Sigmoid colon (tissue), 4 donors: ENCODE measurements at regions not wholly inside any gene's neighbourhood (a gene's known extent, or its start where the extent isn't known, plus 50 kb on each side); places are given as distances from the start of the nearest gene placed in this dataset.

Source experiments
- EP300 ChIP-seq, 4 donors: sonication (generic); formaldehyde crosslinking; IDR thresholded peaks; one replicate each; pipeline ENCODE4 v1.6.1; 2017; ENCODE audit warnings: antibody characterized with exemption in 4 of 4
- POLR2A ChIP-seq, 2 donors: fragments of 450-650 bp; IDR thresholded peaks; one replicate each; pipeline ENCODE4 v1.6.1; 2016; ENCODE audit warnings: antibody characterized with exemption in 2 of 2, mild to moderate bottlenecking in 2 of 2, moderate library complexity in 2 of 2
- POLR2AphosphoS5 ChIP-seq, 4 donors: sonication (generic); formaldehyde crosslinking; IDR thresholded peaks; one replicate each; pipeline ENCODE4 v1.6.1; 2017; ENCODE audit warnings: antibody characterized with exemption in 4 of 4
- TF ChIP-seq, protein P1 (sequence below), 4 experiments: fragments of 450-650 bp in 3 of 4; fragments of 200-600 bp in 1 of 4; IDR thresholded peaks; one replicate each; pipeline ENCODE4 v1.5.1; 2016 to 2019; ENCODE audit warnings: antibody characterized with exemption in 4 of 4, mild to moderate bottlenecking in 3 of 4, moderate library complexity in 2 of 4

DNA sequence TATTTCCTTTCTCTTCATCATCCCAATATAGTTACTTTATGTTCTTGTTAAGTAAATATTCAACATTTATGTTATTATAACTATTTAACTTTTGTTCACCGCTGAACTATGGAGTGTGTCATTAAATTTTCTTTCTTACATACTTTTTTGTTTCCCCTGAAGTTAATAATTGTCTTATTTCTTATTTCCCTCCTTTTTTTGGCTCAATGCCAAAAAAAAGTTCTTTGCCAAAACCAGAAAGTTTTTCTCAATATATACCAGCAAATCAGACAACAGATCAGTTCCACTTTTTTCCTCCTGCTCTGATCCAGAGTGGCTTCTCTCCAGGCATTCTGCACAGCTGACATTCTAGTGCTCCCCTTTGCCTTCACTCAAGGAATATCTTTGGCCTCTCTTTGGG, 187.0 kb upstream of the PPARGC1A start:
- TF ChIP-seq POLR2AphosphoS5 (IDR thresholded peaks at IDR 0.05) (no peak), EP300 (IDR thresholded peaks at IDR 0.05) (no peak), POLR2A (IDR thresholded peaks at IDR 0.05) (no peak)
- TF ChIP-seq, protein P1, sequence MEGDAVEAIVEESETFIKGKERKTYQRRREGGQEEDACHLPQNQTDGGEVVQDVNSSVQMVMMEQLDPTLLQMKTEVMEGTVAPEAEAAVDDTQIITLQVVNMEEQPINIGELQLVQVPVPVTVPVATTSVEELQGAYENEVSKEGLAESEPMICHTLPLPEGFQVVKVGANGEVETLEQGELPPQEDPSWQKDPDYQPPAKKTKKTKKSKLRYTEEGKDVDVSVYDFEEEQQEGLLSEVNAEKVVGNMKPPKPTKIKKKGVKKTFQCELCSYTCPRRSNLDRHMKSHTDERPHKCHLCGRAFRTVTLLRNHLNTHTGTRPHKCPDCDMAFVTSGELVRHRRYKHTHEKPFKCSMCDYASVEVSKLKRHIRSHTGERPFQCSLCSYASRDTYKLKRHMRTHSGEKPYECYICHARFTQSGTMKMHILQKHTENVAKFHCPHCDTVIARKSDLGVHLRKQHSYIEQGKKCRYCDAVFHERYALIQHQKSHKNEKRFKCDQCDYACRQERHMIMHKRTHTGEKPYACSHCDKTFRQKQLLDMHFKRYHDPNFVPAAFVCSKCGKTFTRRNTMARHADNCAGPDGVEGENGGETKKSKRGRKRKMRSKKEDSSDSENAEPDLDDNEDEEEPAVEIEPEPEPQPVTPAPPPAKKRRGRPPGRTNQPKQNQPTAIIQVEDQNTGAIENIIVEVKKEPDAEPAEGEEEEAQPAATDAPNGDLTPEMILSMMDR (IDR thresholded peaks at IDR 0.05) = no peak
